GM23338 (cell line): ENCODE measurements at regions not wholly inside any gene's neighbourhood (a gene's known extent, or its start where the extent isn't known, plus 50 kb on each side); places are given as distances from the start of the nearest gene placed in this dataset.

Experiments used
- CREB1 ChIP-seq: fragments of 250-450 bp; sonication (Bioruptor Pico); IDR thresholded peaks from 2 replicates; pipeline ENCODE4 v1.5.0; 2020; ENCODE audit warnings: low read depth, mild to moderate bottlenecking, moderate library complexity
- CTCF ChIP-seq, 2 experiments: fragments of 200-600 bp in 1 of 2; sonication (generic) in 1 of 2; conservative IDR thresholded peaks; 2 replicates each; pipeline versions ENCODE4 v1.5.1 to v1.6.1; 2016 to 2017; ENCODE audit warnings: antibody characterized with exemption in 2 of 2, low read depth in 2 of 2, mild to moderate bottlenecking in 2 of 2, moderate library complexity in 1 of 2
- EZH2 ChIP-seq: fragments of 200-600 bp; sonication (generic); IDR thresholded peaks from one replicate; pipeline ENCODE4 v1.8.0; 2017; ENCODE audit warnings: antibody characterized with exemption, mild to moderate bottlenecking, low read depth; ENCODE audit not compliant: unreplicated experiment
- EZH2phosphoT487 ChIP-seq: fragments of 200-600 bp; sonication (generic); IDR thresholded peaks from one replicate; pipeline ENCODE4 v1.8.1; 2018; ENCODE audit warnings: antibody characterized with exemption; ENCODE audit not compliant: unreplicated experiment
- JUNB ChIP-seq: IDR thresholded peaks from one replicate; pipeline ENCODE4 v1.6.1; 2016; ENCODE audit warnings: antibody characterized with exemption; ENCODE audit not compliant: unreplicated experiment
- POLR2AphosphoS5 ChIP-seq: IDR thresholded peaks from 2 replicates; pipeline ENCODE4 v1.6.1; 2016; ENCODE audit warnings: antibody characterized with exemption, low read depth
- REST ChIP-seq: IDR thresholded peaks from one replicate; pipeline ENCODE4 v1.6.1; 2018; ENCODE audit warnings: antibody characterized with exemption; ENCODE audit not compliant: unreplicated experiment
- ZNF114 ChIP-seq: fragments of 250-450 bp; sonication (Bioruptor Pico); IDR thresholded peaks from 2 replicates; pipeline ENCODE4 v1.5.0; 2020; ENCODE audit warnings: mild to moderate bottlenecking, moderate library complexity

GRCh38 chr3:113140876-113141275, 70.5 kb upstream of the BOC start:
- TF ChIP-seq POLR2AphosphoS5 (no peak), EZH2 (no peak), CTCF (conservative IDR thresholded peaks at IDR 0.05; ENCODE audit: low read depth in 2 of 2) (no peak), CREB1 (CRISPR knock-in tag) (no peak), EZH2phosphoT487 (no peak), REST (no peak), JUNB (no peak), ZNF114 (CRISPR knock-in tag) (no peak)
